SHP77 treated with DMSO at 0.1 percent for 48 hours (cell line): ENCODE measurements at regions not wholly inside any gene's neighbourhood (a gene's known extent, or its start where the extent isn't known, plus 50 kb on each side); places are given as distances from the start of the nearest gene placed in this dataset.
A peak's percentile ranks its signal among the peaks of the same experiment; 100 is the strongest.

Source experiments
- DNase-seq: peaks from one replicate; lab custom pipeline; 2025; lab: John Stamatoyannopoulos, UW

GRCh38 chr2:57516698-57517340, 529.8 kb upstream of the VRK2 start:
- DNase-seq = peak; percentile 64

GRCh38 chr2:57523304-57523703, 523.3 kb upstream of the VRK2 start:
- no peak for DNase-seq

GRCh38 chr2:57527685-57528084, 518.9 kb upstream of the VRK2 start:
- no peak for DNase-seq

GRCh38 chr2:57528499-57528898, 518.1 kb upstream of the VRK2 start:
- no peak for DNase-seq

- DNase-seq = no peak
These were observed 512.2 kb upstream of the VRK2 start for GRCh38 chr2:57534358-57534757.

GRCh38 chr2:57536535-57537231, 509.9 kb upstream of the VRK2 start:
- no peak for DNase-seq

GRCh38 chr2:57539761-57540160, 506.8 kb upstream of the VRK2 start:
- DNase-seq = no peak

GRCh38 chr2:57542081-57542480, 504.5 kb upstream of the VRK2 start:
- DNase-seq = no peak

GRCh38 chr2:57543211-57543610, 503.4 kb upstream of the VRK2 start:
- DNase-seq = no peak

- DNase-seq = no peak
These were observed 502.0 kb upstream of the VRK2 start for GRCh38 chr2:57544624-57545023.

GRCh38 chr2:57546478-57546877, 500.1 kb upstream of the VRK2 start:
- DNase-seq = no peak

- DNase-seq = peak; percentile 39
These were observed 496.9 kb upstream of the VRK2 start for GRCh38 chr2:57549642-57550102.

GRCh38 chr2:57550912-57551311, 495.7 kb upstream of the VRK2 start:
- DNase-seq = no peak

- no peak for DNase-seq
These were observed 493.7 kb upstream of the VRK2 start for GRCh38 chr2:57552885-57553284.

GRCh38 chr2:57554348-57554747, 492.3 kb upstream of the VRK2 start:
- no peak for DNase-seq

GRCh38 chr2:57558312-57558711, 488.3 kb upstream of the VRK2 start:
- DNase-seq = no peak

- no peak for DNase-seq
These were observed 484.1 kb upstream of the VRK2 start for GRCh38 chr2:57562495-57562894.

- DNase-seq = no peak
These were observed 483.6 kb upstream of the VRK2 start for GRCh38 chr2:57563015-57563414.

GRCh38 chr2:57567245-57567644, 479.4 kb upstream of the VRK2 start:
- no peak for DNase-seq

- DNase-seq = no peak
These were observed 477.2 kb upstream of the VRK2 start for GRCh38 chr2:57569396-57569795.

GRCh38 chr2:57570961-57571360, 475.6 kb upstream of the VRK2 start:
- no peak for DNase-seq

GRCh38 chr2:57575700-57576268, 470.8 kb upstream of the VRK2 start:
- no peak for DNase-seq

GRCh38 chr2:57576983-57577382, 469.6 kb upstream of the VRK2 start:
- DNase-seq = no peak
